HG03139 (cell line): ENCODE measurements at regions not wholly inside any gene's neighbourhood (a gene's known extent, or its start where the extent isn't known, plus 50 kb on each side); places are given as distances from the start of the nearest gene placed in this dataset.
A peak's percentile ranks its signal among the peaks of the same experiment; 100 is the strongest.

Source experiments
- ATAC-seq: cut with Tn5 transposase; IDR thresholded peaks from one replicate; pipeline ENCODE4 v1.9.1; 2021; ENCODE audit not compliant: unreplicated experiment

DNA sequence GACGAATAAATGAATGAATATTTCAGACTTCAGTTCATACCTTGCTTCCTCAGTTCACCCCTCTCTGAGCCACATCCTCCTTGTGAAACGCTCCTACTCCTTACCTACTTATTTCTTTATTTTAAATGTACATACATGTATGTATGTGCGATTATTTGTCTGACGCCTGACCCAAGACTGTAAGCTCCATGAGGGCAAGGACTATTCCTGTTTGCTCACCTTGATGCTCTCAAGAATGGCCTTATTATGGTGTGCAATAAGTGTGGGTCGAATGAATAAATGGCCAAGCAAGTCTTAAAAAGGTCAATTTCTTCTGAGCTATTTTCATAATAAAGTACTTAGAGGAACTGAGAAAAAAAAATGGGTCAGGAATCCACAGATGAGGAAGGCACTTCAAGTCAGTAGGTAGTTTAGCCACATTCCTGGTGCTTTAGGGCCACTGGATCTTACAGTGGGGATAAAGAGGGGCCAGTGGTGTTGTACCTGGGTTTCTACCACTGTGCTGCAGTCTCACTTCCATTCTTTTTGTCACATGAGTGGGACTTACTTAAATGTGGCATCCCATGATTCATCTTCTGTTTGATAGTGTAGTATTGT, 74.7 kb downstream of the SDC1 start:
- ATAC-seq: no peak

DNA sequence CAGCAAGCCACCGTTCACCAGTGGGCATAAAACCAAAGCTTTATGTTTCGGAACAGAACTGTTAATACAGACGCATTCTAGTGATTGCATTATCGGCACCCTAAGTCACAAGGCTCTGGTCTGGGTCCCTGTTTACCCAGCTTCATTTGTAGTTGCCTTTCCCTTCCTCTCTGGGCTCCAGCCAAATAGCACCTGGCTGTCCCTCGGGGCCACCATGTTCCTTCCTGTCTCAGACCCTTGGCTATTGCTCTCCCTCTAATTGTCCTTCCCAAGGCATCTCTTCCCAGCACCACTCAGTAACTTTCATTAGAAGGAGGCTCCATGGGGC, 75.3 kb downstream of the SDC1 start:
- no peak for ATAC-seq

DNA sequence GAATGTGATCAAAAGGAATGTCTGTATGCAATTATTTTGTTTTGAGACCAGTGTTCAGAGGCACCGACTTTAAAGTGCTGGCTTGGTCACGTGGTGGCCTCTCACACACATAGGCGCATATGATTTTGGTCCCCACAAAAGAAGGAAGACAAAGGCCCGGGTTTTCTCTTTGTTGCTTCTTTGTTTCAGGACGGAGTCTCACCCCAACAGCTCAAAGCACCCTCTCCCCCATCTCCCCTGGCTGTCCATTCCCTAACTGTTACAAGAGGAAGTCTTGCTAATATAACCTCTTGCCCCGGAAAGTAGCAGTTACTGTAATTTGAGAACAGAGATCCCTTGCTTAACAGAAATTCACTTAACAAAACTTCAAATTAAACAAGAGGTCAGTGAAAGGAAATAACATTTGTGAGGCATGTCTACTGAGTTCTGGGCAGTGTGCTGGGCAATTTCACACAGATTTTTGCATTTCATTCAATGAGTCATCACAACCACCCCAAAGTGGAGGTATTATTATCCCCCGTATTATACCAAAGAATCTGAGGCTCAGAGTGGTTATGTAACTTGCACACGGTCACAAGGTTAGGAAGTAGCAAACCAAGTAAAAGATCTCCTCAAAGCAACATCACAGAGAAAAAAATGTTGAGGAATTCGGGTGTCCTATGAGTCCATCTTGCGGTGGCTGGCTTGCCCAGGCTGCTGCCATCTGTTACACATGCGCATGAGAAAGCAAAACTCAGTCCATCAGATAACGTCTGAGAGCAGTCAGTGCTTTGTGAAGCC, 75.8 kb downstream of the SDC1 start:
- ATAC-seq: no peak

DNA sequence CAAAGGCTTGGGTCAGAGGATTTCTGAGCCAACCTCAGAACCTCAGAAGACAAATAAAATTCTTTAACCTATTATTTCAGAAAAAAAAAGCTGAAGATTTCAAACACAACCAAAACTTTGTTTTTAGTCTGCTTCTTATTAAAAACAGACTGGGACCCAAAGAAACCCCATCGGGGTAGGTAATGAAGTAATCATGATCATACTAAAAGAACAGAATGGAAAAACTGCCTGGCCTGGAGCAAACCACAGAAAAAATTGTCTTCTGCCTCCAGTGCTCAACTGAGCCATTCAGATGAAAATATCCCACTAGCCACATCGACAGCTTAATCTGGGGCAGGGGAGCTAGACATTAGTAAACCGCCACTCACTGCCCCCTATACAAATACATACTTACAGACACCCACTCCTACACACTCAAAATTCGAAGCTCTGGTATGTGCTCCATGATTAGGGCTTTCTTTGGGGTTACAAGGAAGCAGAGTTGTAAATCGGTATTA, 76.5 kb downstream of the SDC1 start:
- ATAC-seq: no peak

DNA sequence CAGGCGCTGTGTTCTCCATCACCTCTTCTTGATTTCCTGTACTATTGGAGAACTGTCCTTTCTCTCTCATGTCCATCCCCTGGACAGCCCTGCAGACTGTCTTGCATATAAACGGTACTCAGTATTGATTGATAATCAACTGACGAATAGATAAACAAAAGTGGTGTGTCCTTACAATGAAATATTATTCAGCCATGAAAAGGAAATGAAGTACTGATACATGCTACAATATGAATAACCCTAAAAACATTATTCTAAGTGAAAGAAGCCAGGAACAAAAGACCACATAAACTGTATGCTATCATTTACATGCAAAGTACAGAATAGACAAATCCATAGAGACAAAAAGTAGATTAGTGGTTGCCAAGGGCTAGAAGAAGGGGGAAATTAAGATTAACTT, 77.6 kb downstream of the SDC1 start:
- ATAC-seq: no peak

DNA sequence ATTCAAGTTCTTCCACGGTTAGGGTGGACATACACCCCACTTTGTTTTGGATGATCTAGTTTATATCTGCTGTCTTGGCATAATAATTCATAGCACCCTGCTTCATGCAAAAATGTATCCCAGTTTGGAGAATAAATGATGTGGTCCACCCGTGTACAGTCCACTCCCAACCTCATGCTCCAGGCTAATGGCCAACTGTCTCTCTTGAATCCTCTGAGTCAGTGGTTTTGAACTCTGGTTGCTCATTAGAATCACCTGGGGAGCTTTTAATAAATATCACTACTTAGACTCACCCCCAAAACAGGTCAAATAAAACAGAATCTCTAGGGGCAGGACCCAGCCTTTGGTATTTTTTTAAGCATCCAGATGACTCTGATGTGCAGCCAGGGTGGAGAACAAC, 78.5 kb downstream of the SDC1 start:
- ATAC-seq: no peak

DNA sequence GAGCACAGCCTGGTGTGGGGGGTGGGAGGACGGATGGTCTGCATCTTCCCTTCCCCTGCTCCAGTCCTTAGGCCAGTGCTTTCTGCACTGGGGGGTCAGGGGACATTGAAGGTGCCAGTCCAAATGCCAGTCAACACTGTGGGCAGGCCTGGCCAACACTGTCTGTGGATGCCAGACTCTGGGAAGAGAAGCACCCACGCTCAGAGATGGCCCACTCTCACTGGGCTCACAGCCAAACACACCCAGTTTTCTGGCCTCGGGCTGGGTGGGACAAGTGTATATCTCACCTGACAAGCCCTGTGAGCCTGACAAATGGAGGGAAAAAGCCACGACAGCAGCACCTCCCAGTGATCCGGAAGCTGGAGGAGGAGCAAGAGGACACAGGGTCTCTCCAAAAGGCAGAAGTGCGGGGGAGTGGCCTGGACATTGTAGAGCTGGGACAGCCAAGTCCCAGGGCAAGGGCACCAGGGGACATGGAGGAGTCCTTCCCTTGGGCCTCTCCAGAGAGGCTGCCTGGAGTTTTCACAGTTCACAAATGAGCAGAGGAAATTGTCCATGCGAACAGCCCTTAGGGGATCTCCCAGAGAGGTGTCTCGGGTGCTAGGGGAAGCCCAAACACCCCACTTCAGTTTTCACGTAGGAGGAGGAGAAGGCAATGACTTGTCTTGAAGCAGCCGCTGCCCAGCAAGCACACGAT, 79.3 kb downstream of the SDC1 start:
- ATAC-seq: no peak

DNA sequence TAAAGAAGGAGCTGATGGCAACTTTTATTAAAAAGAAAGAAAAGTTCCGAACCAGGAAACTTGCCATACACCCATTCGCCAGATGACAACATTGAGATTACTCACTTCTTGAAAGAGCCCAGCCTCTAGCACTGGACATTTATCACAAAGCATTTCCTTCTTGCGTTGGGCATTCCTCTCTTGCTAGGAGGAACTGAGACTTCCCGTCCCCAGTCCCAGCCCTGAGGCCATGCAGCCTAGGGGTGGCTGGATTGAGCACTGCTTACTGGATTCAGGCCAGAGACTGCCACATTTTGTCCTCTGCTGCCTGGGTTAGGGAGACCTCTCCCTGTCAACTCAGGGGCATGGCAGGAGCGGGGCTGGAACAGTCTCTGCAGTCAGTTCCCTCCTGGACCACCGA, 80.1 kb downstream of the SDC1 start:
- no peak for ATAC-seq

DNA sequence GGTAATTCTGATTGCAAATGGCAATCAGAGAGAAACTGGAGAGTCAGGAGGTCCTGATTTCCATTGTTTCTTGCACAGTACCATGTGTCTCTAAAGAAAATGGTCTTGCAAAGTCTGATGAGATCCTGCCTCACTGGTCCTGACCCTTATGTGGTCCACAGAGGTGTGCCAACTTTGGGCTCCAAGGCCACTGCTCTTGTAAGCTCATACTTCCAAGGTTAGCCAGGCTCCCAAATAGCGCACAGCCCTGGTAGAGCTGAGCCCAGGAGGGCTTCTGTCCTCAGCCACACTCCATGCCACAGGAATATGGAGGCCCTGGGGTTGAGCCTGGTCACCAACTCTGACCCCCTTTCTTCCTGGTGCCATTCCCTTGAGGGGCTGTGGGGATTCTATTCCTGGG, 80.7 kb downstream of the SDC1 start:
- ATAC-seq: no peak

DNA sequence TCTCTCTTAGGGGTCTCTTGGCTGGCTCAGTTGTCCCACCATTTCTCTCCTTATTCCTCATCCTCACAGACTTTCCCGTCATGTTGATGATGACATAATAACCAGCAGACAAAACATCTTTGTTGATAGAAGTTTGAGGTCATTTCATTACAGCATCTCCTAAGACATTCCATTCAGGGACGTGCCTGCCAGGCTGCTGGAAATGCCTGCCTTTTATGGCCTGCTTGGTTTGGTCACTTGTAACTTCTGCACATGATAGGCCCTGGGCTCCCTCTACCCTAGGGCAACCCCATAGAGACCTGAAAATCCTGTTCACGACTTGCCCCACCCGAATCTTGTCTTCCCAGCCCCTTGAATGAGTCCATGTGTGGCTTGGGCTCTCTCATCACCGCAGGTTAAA, 81.7 kb downstream of the SDC1 start:
- ATAC-seq: no peak

DNA sequence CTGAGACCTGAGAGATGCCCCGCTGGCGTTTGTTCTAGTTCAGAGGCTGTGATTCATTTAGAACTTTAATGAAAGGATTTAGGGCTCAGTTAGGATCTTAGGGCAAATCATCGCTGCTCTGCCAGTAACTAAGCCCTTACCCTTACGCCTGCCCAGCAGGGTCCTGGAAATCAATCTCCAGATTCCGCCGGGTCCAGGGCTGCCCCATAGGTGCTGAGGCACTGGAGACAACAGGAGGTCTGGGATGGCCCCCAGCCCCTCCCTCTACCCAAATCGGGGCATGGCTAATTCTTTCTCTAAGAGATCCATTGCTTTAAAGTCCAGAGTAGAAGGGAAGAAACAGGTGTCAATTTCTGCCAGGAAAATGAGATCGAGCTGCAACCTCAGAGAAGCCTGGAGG, 83.1 kb downstream of the SDC1 start:
- ATAC-seq: no peak

DNA sequence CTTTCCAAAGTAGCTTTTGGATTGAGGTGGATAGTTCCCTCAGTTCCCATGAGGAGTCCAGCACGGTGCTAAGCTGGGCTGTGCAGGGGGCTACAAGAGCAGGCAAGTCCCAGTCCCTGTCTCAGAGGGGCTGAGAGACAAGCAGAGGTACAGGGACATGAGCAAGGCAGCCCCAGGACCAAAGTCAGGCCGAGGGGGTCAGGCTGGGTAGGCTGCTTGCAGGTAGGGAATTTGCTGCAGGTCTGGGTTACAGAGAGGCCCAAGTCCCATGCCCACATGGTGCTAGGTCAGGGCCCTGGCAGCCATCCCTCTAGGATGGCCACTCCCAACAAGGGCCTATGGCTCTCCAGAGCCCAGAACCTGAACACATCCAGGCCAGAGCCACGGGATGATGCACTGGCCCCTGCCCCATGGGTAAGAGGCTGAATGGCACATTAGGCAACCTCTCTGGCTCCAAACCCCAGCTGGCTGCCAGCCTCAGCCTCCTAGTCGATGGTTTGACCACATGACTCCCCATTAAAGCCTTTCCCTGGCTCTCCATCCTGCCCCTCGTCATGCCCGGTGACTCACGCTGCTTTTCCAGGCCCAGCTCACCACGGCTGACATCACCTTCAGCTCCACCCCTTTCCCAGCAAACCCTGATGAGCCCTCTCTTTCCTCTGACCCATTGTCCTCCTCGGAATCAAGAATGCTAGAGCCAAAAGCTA, 83.7 kb downstream of the SDC1 start:
- ATAC-seq: no peak

DNA sequence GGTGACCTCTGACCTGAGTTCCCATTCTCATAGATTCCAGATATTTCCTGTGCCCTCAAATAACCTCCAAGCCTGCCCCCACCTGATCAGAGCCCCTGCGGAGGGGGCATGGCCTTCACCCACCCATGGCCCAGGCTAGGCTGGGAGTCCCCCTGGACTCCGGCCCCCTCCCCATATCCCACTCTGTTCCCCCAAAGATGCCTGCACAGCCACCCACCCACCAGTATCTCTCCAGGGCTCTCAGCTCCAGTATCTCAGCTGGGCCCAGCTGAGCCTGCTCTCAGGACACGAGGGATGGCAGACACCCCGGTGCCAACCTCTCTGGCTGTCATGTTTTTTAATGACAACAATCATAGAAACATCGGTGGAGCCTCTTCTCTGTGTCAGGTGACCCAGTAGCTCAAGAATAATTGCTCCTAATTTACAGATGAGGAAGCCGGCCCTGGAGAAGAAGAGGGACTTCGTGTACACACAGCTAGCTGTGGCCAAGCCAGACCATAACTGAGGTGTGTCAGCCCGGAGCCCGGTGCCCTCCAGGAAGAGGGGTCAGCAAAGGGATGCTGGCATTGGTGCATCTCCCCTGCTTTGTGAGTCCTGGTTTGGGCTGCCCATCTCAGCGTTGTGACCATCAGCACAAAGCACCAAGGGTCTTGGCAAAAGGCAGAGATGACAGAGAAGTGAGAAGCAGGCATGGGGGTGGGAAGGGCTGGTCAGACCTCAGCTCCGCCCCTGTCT, 84.4 kb downstream of the SDC1 start:
- no peak for ATAC-seq

DNA sequence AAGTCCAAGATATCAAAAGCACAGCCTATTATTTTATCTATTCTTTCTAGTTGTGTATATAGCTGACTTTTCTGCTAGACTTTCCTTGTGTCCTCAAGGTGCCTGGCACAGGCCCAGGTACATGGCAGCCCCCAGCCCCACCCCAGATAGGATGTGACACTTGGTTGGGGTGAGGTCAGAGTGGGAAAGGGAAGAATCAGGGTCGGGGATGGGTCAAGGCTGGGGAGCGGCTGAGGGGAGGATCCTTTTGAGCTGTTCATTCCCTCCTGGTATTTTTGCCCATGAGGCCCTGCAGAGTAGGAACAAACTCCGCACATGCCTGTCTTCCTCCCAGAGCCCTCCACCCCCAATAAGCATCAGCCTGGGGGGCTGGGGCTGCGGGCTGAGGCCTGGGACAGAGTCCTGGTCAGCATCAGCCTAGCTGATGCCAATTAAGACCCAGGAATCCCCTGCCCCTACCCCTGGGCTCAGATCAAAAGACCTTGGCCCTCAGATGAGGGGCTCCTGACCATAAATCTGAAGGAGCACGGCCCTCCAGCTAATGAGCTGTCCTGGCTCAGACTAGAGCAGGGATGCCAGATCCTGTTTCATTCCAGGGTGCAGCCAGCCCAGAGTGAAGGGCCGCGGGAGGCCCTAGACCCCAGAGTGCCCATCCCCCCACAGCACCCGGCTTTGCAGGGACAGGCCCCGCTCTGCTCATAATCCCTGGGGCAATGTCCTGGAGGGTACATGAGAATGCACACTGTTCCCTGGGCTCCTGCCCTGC, 85.3 kb downstream of the SDC1 start:
- ATAC-seq: no peak

DNA sequence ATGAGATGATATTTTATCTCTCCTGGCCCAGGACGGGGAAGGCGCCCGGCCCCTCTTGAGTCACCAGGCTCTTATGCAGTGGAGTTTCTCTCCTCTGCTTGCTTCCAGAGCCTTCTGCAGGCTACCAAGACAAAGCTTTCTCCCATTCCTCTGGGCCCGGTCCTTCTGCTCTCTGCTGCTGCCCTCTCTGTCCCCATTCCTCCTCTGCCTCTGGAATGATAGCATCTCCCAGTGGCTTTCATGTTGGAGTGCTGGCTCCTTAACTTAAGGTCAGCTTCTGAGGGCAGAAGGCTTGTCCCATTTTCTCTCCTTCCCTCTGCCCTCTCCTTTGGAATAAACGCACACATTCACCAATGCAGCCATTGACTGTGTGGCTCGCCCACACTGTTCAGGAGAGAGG, 86.2 kb downstream of the SDC1 start:
- no peak for ATAC-seq

DNA sequence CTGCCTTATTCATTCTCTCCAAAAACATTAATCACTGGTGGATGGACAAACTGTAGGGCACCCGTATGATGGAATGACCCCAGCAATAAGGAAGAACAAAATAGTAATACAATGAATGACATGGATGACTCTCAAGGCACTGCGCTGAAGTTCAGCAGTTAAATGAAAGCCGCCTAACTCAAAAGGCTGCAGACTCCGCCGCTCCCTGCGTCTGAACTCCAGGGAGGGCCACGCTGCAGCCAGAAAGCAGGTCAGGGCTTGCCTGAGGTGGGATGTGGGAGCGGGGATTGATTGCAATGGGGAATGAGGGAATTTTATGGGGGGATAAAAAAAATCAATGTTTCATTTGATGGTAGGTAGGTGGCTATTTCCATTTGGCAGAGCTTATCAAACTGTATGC, 86.5 kb upstream of the LAPTM4A start:
- ATAC-seq: no peak

DNA sequence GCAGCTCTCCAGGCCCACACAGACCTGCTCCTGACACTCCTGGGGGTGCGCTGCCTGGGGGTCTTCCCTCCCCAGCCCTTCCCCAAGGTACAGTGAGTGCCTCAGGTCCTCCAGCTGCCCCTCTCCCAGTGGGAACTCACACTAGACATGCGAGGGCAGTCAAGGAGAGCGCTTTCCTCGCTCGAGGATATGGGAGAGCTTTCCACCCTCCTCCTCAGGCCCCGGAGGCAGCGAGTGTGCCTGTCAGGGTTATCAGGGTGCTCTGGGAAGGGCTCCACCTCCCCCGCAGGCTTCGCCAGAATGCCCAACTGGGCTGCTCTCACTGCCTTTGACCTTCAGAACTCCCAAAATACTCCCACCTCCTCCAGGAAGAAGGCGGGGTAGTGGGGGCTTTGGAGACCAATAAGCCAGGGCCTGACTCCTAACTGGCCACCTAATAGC, 85.7 kb upstream of the LAPTM4A start:
- ATAC-seq: no peak

DNA sequence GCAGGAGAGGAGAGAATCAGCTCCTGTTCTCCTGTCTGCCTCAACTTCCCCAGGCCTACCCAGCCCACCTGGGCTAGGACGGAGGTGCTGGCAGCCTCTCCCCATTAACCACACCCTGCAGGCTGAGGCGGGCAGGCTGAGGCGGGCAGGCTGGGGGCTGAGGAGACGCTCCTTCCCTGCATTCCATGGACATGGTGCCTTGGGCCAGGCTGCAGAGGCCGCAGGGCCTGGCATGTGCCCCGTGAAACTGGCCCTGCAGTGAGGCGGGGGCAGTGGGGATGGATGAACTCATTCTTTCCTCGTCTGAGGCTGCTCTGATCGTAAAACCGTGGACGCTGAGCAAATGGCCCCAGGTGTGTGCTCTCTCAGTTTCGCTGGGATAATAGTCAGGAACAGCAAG, 84.7 kb upstream of the LAPTM4A start:
- no peak for ATAC-seq

DNA sequence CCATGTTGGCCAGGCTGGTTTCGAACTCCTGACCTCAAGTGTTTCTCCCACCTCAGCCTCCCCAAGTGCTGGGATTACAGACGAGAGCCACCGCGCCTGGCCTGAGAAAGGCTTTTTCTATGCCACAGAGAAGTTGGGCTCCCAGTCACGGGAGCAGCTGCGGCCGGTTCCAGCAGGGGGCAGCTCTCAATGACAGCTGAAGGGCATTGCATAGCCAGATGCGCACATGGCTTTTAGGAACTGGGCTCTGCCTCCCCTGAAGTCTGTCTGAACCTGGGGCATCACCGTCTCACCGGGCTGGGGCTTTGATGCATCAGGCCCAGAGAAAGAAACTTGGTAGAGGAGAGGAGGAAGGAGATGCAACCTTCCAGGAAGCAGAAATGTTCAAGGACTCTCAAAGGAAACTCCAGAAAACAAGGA, 84.2 kb upstream of the LAPTM4A start:
- ATAC-seq: peak; percentile 66

DNA sequence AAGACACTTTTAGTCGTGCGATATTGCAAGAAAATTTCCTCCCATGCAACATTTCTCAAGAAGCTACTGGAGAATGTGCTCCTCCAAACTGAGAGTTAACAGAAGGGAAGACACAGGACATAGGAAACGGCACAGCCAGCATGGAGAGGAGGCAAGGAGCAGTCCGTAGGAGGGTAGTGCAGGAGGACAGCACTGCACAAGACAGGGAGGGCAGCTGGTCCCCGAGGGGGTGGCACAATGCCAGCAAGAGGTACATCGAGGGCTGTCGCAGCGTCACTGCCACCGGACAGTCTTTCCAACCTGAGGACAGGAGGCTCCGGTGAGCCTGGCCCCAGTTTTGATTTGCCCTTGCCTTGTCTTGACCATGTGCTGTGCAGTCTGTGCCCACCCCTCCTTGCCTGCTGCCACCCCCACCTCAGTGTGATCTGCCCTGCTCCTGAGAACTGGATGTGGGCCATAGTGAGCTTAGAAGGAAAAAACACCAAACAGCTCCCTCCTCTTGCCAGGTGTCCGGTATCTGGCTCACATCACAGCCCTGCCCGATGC, 81.6 kb upstream of the LAPTM4A start:
- no peak for ATAC-seq
